Ascending aorta (tissue), 2 donors: ENCODE measurements at regions not wholly inside any gene's neighbourhood (a gene's known extent, or its start where the extent isn't known, plus 50 kb on each side); places are given as distances from the start of the nearest gene placed in this dataset.

Source experiments
- DNase-seq, 2 donors: peaks; one replicate each; pipeline ENCODE4 v3.0.0-alpha.2; 2019; ENCODE audit warnings: low spot score in 2 of 2
- H3K27ac ChIP-seq, 2 donors: fragments of 200-600 bp; sonication (generic); one replicate each; pipeline ENCODE4 v1.5.1; 2016 to 2017; ENCODE audit warnings: mild to moderate bottlenecking in 1 of 2
- H3K27me3 ChIP-seq: fragments of 200-600 bp; sonication (generic); one replicate; pipeline ENCODE4 v1.5.1; 2017
- H3K36me3 ChIP-seq, 2 donors: fragments of 200-600 bp; sonication (generic); one replicate each; pipeline ENCODE4 v1.5.1; 2016
- H3K4me1 ChIP-seq, 2 donors: fragments of 200-600 bp; sonication (generic); one replicate each; pipeline ENCODE4 v1.5.1; 2016 to 2017; ENCODE audit warnings: mild to moderate bottlenecking in 1 of 2
- H3K4me3 ChIP-seq, 2 donors: fragments of 200-600 bp; sonication (generic); one replicate each; pipeline ENCODE4 v1.5.1; 2016 to 2017; ENCODE audit warnings: mild to moderate bottlenecking in 1 of 2
- H3K9me3 ChIP-seq, 2 donors: fragments of 200-600 bp; sonication (generic); one replicate each; pipeline ENCODE4 v1.5.1; 2016
- CTCF ChIP-seq, 3 experiments: fragments of 200-600 bp in 2 of 3; fragments of 450-650 bp in 1 of 3; sonication (generic) in 2 of 3; IDR thresholded peaks; one replicate each; pipeline ENCODE4 v1.5.1; 2016 to 2019; ENCODE audit warnings: antibody characterized with exemption in 3 of 3, mild to moderate bottlenecking in 1 of 3, moderate library complexity in 1 of 3
- intact Hi-C: fragments of 100-400 bp; cut with DNase I; formaldehyde crosslinking; loops from one replicate; pipeline ENCODE4 v1.15.1; 2023

- Histone ChIP-seq H3K27ac (no peak overlapping the region), H3K27me3 (no peaks in the 10 kb centered on the region), H3K4me3 (no peak overlapping the region), H3K4me1 (no peaks in the 10 kb centered on the region), H3K9me3 (no peaks in the 10 kb centered on the region), H3K36me3 (no peaks in the 10 kb centered on the region)
- intact Hi-C loops = no loop called here
- no peak for DNase-seq
- TF ChIP-seq CTCF (IDR thresholded peaks at IDR 0.05) = no peak
These were observed 236.3 kb downstream of the CSNK1G3 start for GRCh38 chr5:123748239-123748638.

- no peaks in the 10 kb centered on the region for H3K4me1 ChIP-seq
- H3K27ac ChIP-seq = no peak overlapping the region
- H3K9me3 ChIP-seq = no peaks in the 10 kb centered on the region
- no peaks in the 10 kb centered on the region for H3K36me3 ChIP-seq
- DNase-seq = no peak
- H3K4me3 ChIP-seq = no peak overlapping the region
- TF ChIP-seq CTCF (IDR thresholded peaks at IDR 0.05) = no peak
- no peaks in the 10 kb centered on the region for H3K27me3 ChIP-seq
- intact Hi-C loops = no loop called here
These were observed 234.8 kb downstream of the CSNK1G3 start for GRCh38 chr5:123746683-123747360.

GRCh38 chr5:123743990-123744583 lies 232.1 kb downstream of the CSNK1G3 start:
- DNase-seq = no peak
- Histone ChIP-seq H3K27me3 (no peaks in the 10 kb centered on the region), H3K9me3 (no peaks in the 10 kb centered on the region), H3K27ac (no peak overlapping the region), H3K4me1 (no peaks in the 10 kb centered on the region), H3K4me3 (no peak overlapping the region), H3K36me3 (no peaks in the 10 kb centered on the region)
- intact Hi-C loops = no loop called here
- no peak for TF ChIP-seq CTCF (IDR thresholded peaks at IDR 0.05)

- TF ChIP-seq CTCF (IDR thresholded peaks at IDR 0.05) = no peak
- intact Hi-C loops = no loop called here
- no peak overlapping the region for H3K27ac ChIP-seq
These were observed 223.4 kb downstream of the CSNK1G3 start for GRCh38 chr5:123735384-123735783.

GRCh38 chr5:123732257-123732656 lies 220.3 kb downstream of the CSNK1G3 start:
- Histone ChIP-seq H3K9me3 (no peaks in the 10 kb centered on the region), H3K27ac (no peak overlapping the region), H3K27me3 (no peaks in the 10 kb centered on the region), H3K4me1 (no peaks in the 10 kb centered on the region), H3K36me3 (no peaks in the 10 kb centered on the region), H3K4me3 (no peak overlapping the region)
- DNase-seq = no peak
- intact Hi-C loops = no loop called here
- TF ChIP-seq CTCF (IDR thresholded peaks at IDR 0.05) = no peak

More at GRCh38 chr5:123735384-123735783, 223.4 kb downstream of the CSNK1G3 start:
- H3K4me3 ChIP-seq = no peak overlapping the region
- no peaks in the 10 kb centered on the region for H3K36me3 ChIP-seq
- no peaks in the 10 kb centered on the region for H3K9me3 ChIP-seq
- H3K4me1 ChIP-seq = no peaks in the 10 kb centered on the region
- DNase-seq = no peak
- H3K27me3 ChIP-seq = no peaks in the 10 kb centered on the region
